ENCODE measurements at regions not wholly inside any gene's neighbourhood (a gene's known extent, or its start where the extent isn't known, plus 50 kb on each side); places are given as distances from the start of the nearest gene placed in this dataset.

GRCh38 chr18:53935803-53936202 lies 288.7 kb downstream of the MBD2 start:
- Histone ChIP-seq H2AFZ (ENCODE audit: low read depth, low read length, severe bottlenecking) (no peak overlapping the region), H3K4me2 (ENCODE audit: low read depth, low read length, poor library complexity, severe bottlenecking) (no peak overlapping the region), H4K20me1 (ENCODE audit: low read depth, low read length) (no peaks in the 10 kb centered on the region), H3K9me3 (ENCODE audit: insufficient read depth, low read length) (no peaks in the 10 kb centered on the region), H3K4me3 (ENCODE audit: insufficient read depth, low read length, poor library complexity, severe bottlenecking) (no peak overlapping the region), H3K9ac (ENCODE audit: low read length) (no peak overlapping the region), H3K27ac (ENCODE audit: low read depth, low read length) (no peak overlapping the region), H3K9me2 (replicated peaks; ENCODE audit: insufficient read depth, low read length) (no peaks in the 10 kb centered on the region), H3K27me3 (ENCODE audit: low read length) (no peaks in the 10 kb centered on the region), H3K79me2 (ENCODE audit: insufficient read depth, low read length) (no peaks in the 10 kb centered on the region), H3F3A (ENCODE audit: insufficient read depth) (no peaks in the 10 kb centered on the region), H3K36me3 (ENCODE audit: low read length) (no peaks in the 10 kb centered on the region)
- TF ChIP-seq EZH2phosphoT487 (conservative IDR thresholded peaks at IDR 0.05; ENCODE audit: low read length) (no peak), CTCF (IDR thresholded peaks at IDR 0.05; ENCODE audit: insufficient read depth, low read length, poor library complexity, severe bottlenecking) (no peak)

- Histone ChIP-seq H3K27ac (ENCODE audit: low read depth, low read length) (no peak overlapping the region), H3K4me2 (ENCODE audit: low read depth, low read length, poor library complexity, severe bottlenecking) (no peak overlapping the region), H3K9me3 (ENCODE audit: insufficient read depth, low read length) (no peaks in the 10 kb centered on the region), H2AFZ (ENCODE audit: low read depth, low read length, severe bottlenecking) (no peak overlapping the region), H3K36me3 (ENCODE audit: low read length) (no peaks in the 10 kb centered on the region), H3K79me2 (ENCODE audit: insufficient read depth, low read length) (no peaks in the 10 kb centered on the region), H3K27me3 (ENCODE audit: low read length) (no peaks in the 10 kb centered on the region), H3F3A (ENCODE audit: insufficient read depth) (no peaks in the 10 kb centered on the region), H3K9ac (ENCODE audit: low read length) (no peak overlapping the region), H3K9me2 (replicated peaks; ENCODE audit: insufficient read depth, low read length) (no peaks in the 10 kb centered on the region), H3K4me3 (ENCODE audit: insufficient read depth, low read length, poor library complexity, severe bottlenecking) (no peak overlapping the region), H4K20me1 (ENCODE audit: low read depth, low read length) (no peaks in the 10 kb centered on the region)
- no peak for TF ChIP-seq CTCF (IDR thresholded peaks at IDR 0.05; ENCODE audit: insufficient read depth, low read length, poor library complexity, severe bottlenecking)
- no peak for TF ChIP-seq EZH2phosphoT487 (conservative IDR thresholded peaks at IDR 0.05; ENCODE audit: low read length)
Observed at GRCh38 chr18:53935399-53935798, 289.1 kb downstream of the MBD2 start.

GRCh38 chr18:53920312-53921075 lies 304.0 kb downstream of the MBD2 start:
- Histone ChIP-seq H3K4me2 (ENCODE audit: low read depth, low read length, poor library complexity, severe bottlenecking) (no peak overlapping the region), H4K20me1 (ENCODE audit: low read depth, low read length) (no peaks in the 10 kb centered on the region), H3K27ac (ENCODE audit: low read depth, low read length) (no peak overlapping the region), H3K27me3 (ENCODE audit: low read length) (no peaks in the 10 kb centered on the region), H3K36me3 (ENCODE audit: low read length) (no peaks in the 10 kb centered on the region), H3K9ac (ENCODE audit: low read length) (no peak overlapping the region), H3K9me3 (ENCODE audit: insufficient read depth, low read length) (no peaks in the 10 kb centered on the region), H3K9me2 (replicated peaks; ENCODE audit: insufficient read depth, low read length) (no peaks in the 10 kb centered on the region), H3F3A (ENCODE audit: insufficient read depth) (no peaks in the 10 kb centered on the region), H3K79me2 (ENCODE audit: insufficient read depth, low read length) (no peaks in the 10 kb centered on the region), H2AFZ (ENCODE audit: low read depth, low read length, severe bottlenecking) (no peak overlapping the region), H3K4me3 (ENCODE audit: insufficient read depth, low read length, poor library complexity, severe bottlenecking) (no peak overlapping the region)
- no peak for TF ChIP-seq EZH2phosphoT487 (conservative IDR thresholded peaks at IDR 0.05; ENCODE audit: low read length)
- no peak for TF ChIP-seq CTCF (IDR thresholded peaks at IDR 0.05; ENCODE audit: insufficient read depth, low read length, poor library complexity, severe bottlenecking)

Measured in SU-DHL-6 (cell line).